OCI-LY7 (cell line): ENCODE measurements at regions not wholly inside any gene's neighbourhood (a gene's known extent, or its start where the extent isn't known, plus 50 kb on each side); places are given as distances from the start of the nearest gene placed in this dataset.

ENCODE experiments used
- BruUV-seq: library from RNA; stranded (reverse); fragments of 400-500 nt; replicated peaks from 2 replicates; lab custom pipeline; 2021; lab: Mats Ljungman, UMichigan
- CTCF ChIA-PET: fragments of 300-600 bp; sonication (Branson Sonifier 250); formaldehyde crosslinking; loops from one replicate; lab custom pipeline; 2022; ENCODE audit warnings: antibody characterized with exemption; ENCODE audit not compliant: unreplicated experiment; lab: Charles Lee
- POLR2A ChIA-PET: fragments of 300-600 bp; sonication (Branson Sonifier 250); formaldehyde crosslinking; loops from one replicate; lab custom pipeline; 2022; ENCODE audit warnings: antibody characterized with exemption; lab: Charles Lee
- DNase-seq: peaks from one replicate; pipeline ENCODE4 v3.0.0-alpha.2; 2015; ENCODE audit warnings: low spot score
- H2AFZ ChIP-seq: fragments of 200-600 bp; sonication (generic), shearing (Covaris generic); 2 replicates; pipeline ENCODE4 v1.6.1; 2014; ENCODE audit warnings: mild to moderate bottlenecking, antibody characterized with exemption, low read length, moderate library complexity
- H3K27ac ChIP-seq: fragments of 200-600 bp; sonication (generic); 2 replicates; pipeline ENCODE4 v1.5.1; 2014; ENCODE audit warnings: mixed run types, low read depth, mild to moderate bottlenecking, moderate library complexity, low read length, inconsistent platforms; ENCODE audit not compliant: poor library complexity, severe bottlenecking
- H3K36me3 ChIP-seq: fragments of 200-600 bp; sonication (generic); 2 replicates; pipeline ENCODE4 v1.6.1; 2014; ENCODE audit warnings: mild to moderate bottlenecking, antibody characterized with exemption, low read length, moderate library complexity, mixed read lengths; ENCODE audit not compliant: insufficient read depth
- H3K4me1 ChIP-seq: fragments of 200-600 bp; sonication (generic); 2 replicates; pipeline ENCODE4 v1.5.1; 2014; ENCODE audit warnings: mild to moderate bottlenecking, low read length; ENCODE audit not compliant: insufficient read depth, poor library complexity, severe bottlenecking
- H3K4me2 ChIP-seq: fragments of 200-600 bp; sonication (generic); 2 replicates; pipeline ENCODE4 v1.6.1; 2014; ENCODE audit warnings: mild to moderate bottlenecking, low read length
- H3K4me3 ChIP-seq: fragments of 200-600 bp; sonication (generic); 2 replicates; pipeline ENCODE4 v1.5.1; 2014; ENCODE audit warnings: mild to moderate bottlenecking, low read depth, low read length; ENCODE audit not compliant: poor library complexity, severe bottlenecking
- H3K79me2 ChIP-seq: fragments of 200-600 bp; sonication (generic); 2 replicates; pipeline ENCODE4 v1.6.1; 2016; ENCODE audit warnings: low read depth, mild to moderate bottlenecking, low read length, moderate library complexity, mixed read lengths; ENCODE audit not compliant: insufficient read depth
- H3K9me2 ChIP-seq: fragments of 200-600 bp; sonication (generic); 2 replicates; pipeline ENCODE4 v1.6.1; 2016; ENCODE audit warnings: mild to moderate bottlenecking, low read length, mixed read lengths; ENCODE audit not compliant: insufficient read depth
- H3K9me3 ChIP-seq: fragments of 200-600 bp; sonication (generic); 2 replicates; pipeline ENCODE4 v1.6.1; 2014; ENCODE audit warnings: mild to moderate bottlenecking, mixed run types, low read length, mixed read lengths
- H4K20me1 ChIP-seq: fragments of 200-600 bp; sonication (generic); 2 replicates; pipeline ENCODE4 v1.6.1; 2014; ENCODE audit warnings: mild to moderate bottlenecking, antibody characterized with exemption, low read length, moderate library complexity, mixed read lengths; ENCODE audit not compliant: insufficient read depth
- EZH2phosphoT487 ChIP-seq: fragments of 200-600 bp; sonication (generic); IDR thresholded peaks from 2 replicates; pipeline ENCODE4 v1.6.1; 2018; ENCODE audit warnings: low read depth, borderline replicate concordance, mild to moderate bottlenecking, mixed run types, antibody characterized with exemption, low read length, moderate library complexity, mixed read lengths
- intact Hi-C: fragments of 100-400 bp; cut with micrococcal nuclease; formaldehyde crosslinking; loops from one replicate; pipeline ENCODE4 v1.10.0; 2022; ENCODE audit not compliant: unreplicated experiment
- TF ChIP-seq, protein P1 (sequence below): fragments of 200-600 bp; sonication (generic); conservative IDR thresholded peaks from 2 replicates; pipeline ENCODE4 v1.5.1; 2014; ENCODE audit warnings: mild to moderate bottlenecking, antibody characterized with exemption, low read length, moderate library complexity, mixed read lengths

GRCh38 chr2:18790509-18791171 lies 201.3 kb upstream of the NT5C1B start:
- TF ChIP-seq, protein P1, sequence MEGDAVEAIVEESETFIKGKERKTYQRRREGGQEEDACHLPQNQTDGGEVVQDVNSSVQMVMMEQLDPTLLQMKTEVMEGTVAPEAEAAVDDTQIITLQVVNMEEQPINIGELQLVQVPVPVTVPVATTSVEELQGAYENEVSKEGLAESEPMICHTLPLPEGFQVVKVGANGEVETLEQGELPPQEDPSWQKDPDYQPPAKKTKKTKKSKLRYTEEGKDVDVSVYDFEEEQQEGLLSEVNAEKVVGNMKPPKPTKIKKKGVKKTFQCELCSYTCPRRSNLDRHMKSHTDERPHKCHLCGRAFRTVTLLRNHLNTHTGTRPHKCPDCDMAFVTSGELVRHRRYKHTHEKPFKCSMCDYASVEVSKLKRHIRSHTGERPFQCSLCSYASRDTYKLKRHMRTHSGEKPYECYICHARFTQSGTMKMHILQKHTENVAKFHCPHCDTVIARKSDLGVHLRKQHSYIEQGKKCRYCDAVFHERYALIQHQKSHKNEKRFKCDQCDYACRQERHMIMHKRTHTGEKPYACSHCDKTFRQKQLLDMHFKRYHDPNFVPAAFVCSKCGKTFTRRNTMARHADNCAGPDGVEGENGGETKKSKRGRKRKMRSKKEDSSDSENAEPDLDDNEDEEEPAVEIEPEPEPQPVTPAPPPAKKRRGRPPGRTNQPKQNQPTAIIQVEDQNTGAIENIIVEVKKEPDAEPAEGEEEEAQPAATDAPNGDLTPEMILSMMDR = no peak
- TF ChIP-seq EZH2phosphoT487 = no peak
- ChIA-PET POLR2A (no interaction called here), CTCF (no interaction called here)
- no peak for DNase-seq
- H3K9me3 ChIP-seq = no peaks in the 10 kb centered on the region
- intact Hi-C loops = no loop called here
- H3K79me2 ChIP-seq = no peaks in the 10 kb centered on the region
- H3K4me1 ChIP-seq = no peaks in the 10 kb centered on the region
- no peaks in the 10 kb centered on the region for H4K20me1 ChIP-seq
- H2AFZ ChIP-seq = no peak overlapping the region
- no peaks in the 10 kb centered on the region for H3K36me3 ChIP-seq
- H3K4me2 ChIP-seq = no peak overlapping the region
- H3K9me2 ChIP-seq = no peaks in the 10 kb centered on the region
- H3K27ac ChIP-seq = no peak overlapping the region
- H3K4me3 ChIP-seq = no peak overlapping the region
- no TSS peak for BruUV-seq

DNA sequence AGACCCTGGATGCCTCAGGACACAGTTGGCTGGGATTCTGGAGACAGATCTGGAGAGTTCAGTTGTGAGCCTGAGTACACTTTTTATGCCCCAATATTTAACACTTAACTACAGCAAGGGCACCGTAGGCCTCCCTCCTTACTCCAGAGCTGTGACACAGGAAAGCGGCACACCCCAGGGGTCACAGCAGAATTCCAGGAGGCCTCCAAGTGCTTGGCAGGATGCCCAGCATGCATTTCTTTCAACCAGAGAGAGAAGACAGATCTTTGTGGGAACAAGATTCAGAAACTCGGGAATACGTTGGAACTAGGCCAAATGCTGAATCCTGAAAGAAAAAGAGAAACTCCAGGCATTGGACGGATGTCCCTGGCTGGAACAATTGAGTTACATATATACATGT lies 199.2 kb upstream of the NT5C1B start:
- H3K36me3 ChIP-seq = no peaks in the 10 kb centered on the region
- H2AFZ ChIP-seq = no peak overlapping the region
- ChIA-PET POLR2A (no interaction called here), CTCF (no interaction called here)
- no peaks in the 10 kb centered on the region for H3K79me2 ChIP-seq
- no peak for DNase-seq
- H3K4me1 ChIP-seq = no peaks in the 10 kb centered on the region
- H4K20me1 ChIP-seq = no peaks in the 10 kb centered on the region
- no peak overlapping the region for H3K4me3 ChIP-seq
- H3K4me2 ChIP-seq = no peak overlapping the region
- H3K27ac ChIP-seq = no peak overlapping the region
- no peaks in the 10 kb centered on the region for H3K9me3 ChIP-seq
- TF ChIP-seq, protein P1 = no peak
- TF ChIP-seq EZH2phosphoT487 = no peak
- intact Hi-C loops = no loop called here
- H3K9me2 ChIP-seq = no peaks in the 10 kb centered on the region
- BruUV-seq = no TSS peak

- Histone ChIP-seq H4K20me1 (no peaks in the 10 kb centered on the region), H3K4me3 (no peak overlapping the region), H3K4me1 (no peaks in the 10 kb centered on the region), H2AFZ (no peak overlapping the region), H3K9me2 (no peaks in the 10 kb centered on the region), H3K36me3 (no peaks in the 10 kb centered on the region), H3K27ac (no peak overlapping the region), H3K4me2 (no peak overlapping the region), H3K9me3 (no peaks in the 10 kb centered on the region), H3K79me2 (no peaks in the 10 kb centered on the region)
- CTCF ChIA-PET = no interaction called here
- TF ChIP-seq EZH2phosphoT487 = no peak
- TF ChIP-seq, protein P1 = no peak
- BruUV-seq = no TSS peak
- intact Hi-C loops = no loop called here
- POLR2A ChIA-PET = no interaction called here
- no peak for DNase-seq
Observed at GRCh38 chr2:18787726-18788125, 198.4 kb upstream of the NT5C1B start.
